AG09309 (cell line): ENCODE measurements at regions not wholly inside any gene's neighbourhood (a gene's known extent, or its start where the extent isn't known, plus 50 kb on each side); places are given as distances from the start of the nearest gene placed in this dataset.

Source experiments
- DNase-seq: peaks from one replicate; pipeline ENCODE4 v3.0.0-alpha.2; 2010; ENCODE audit warnings: low read depth
- H3K4me3 ChIP-seq: 2 replicates; pipeline ENCODE4 v1.5.1; 2011; ENCODE audit warnings: mild to moderate bottlenecking, low read depth, low read length, moderate library complexity; ENCODE audit not compliant: control insufficient read depth
- TF ChIP-seq, protein P1 (sequence below): IDR thresholded peaks from 2 replicates; pipeline ENCODE4 v1.5.1; 2011; ENCODE audit warnings: mild to moderate bottlenecking, low read depth, low read length, inconsistent platforms; ENCODE audit not compliant: insufficient read depth, control insufficient read depth; ENCODE audit errors: missing control alignments

DNA sequence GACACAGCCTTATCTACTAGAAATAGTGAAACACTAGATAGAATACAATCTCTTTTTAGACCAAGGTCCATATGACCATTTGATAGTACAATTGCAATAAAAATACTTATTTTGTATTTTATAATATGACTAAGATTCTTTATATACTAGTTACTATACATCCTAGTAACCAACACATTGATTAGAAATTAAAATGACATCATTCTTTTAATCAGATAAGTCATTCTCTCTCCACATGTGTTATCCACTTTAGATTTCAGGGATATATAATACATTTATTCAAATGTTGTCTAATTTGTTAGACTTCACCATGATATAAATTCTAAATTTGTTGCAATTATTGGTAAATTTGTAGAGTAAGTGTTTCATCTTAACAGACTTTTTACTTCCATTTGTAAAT lies 276.2 kb upstream of the DPH6 start:
- no peak overlapping the region for H3K4me3 ChIP-seq
- TF ChIP-seq, protein P1, sequence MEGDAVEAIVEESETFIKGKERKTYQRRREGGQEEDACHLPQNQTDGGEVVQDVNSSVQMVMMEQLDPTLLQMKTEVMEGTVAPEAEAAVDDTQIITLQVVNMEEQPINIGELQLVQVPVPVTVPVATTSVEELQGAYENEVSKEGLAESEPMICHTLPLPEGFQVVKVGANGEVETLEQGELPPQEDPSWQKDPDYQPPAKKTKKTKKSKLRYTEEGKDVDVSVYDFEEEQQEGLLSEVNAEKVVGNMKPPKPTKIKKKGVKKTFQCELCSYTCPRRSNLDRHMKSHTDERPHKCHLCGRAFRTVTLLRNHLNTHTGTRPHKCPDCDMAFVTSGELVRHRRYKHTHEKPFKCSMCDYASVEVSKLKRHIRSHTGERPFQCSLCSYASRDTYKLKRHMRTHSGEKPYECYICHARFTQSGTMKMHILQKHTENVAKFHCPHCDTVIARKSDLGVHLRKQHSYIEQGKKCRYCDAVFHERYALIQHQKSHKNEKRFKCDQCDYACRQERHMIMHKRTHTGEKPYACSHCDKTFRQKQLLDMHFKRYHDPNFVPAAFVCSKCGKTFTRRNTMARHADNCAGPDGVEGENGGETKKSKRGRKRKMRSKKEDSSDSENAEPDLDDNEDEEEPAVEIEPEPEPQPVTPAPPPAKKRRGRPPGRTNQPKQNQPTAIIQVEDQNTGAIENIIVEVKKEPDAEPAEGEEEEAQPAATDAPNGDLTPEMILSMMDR, result no peak
- no peak for DNase-seq

DNA sequence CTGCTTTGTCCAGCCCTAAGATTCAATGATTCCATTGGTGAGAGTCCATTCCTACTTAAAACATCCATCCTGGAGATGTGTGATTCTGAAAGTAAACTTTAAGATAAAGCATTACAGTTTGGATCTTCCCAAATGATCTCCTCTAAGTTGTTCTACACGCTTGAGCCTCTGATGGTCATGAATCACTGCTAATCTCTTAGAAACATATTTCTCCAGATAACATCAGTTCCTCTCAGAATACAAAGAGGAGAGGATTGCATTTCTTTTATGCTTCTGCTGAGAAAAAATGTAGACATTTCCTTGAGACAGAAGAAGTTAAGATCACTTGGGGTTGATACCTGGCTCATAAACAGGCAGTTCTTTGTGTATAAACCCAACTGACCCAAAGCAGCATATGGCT lies 281.2 kb upstream of the DPH6 start:
- TF ChIP-seq, protein P1, result no peak
- no peak overlapping the region for H3K4me3 ChIP-seq
- DNase-seq, result no peak

DNA sequence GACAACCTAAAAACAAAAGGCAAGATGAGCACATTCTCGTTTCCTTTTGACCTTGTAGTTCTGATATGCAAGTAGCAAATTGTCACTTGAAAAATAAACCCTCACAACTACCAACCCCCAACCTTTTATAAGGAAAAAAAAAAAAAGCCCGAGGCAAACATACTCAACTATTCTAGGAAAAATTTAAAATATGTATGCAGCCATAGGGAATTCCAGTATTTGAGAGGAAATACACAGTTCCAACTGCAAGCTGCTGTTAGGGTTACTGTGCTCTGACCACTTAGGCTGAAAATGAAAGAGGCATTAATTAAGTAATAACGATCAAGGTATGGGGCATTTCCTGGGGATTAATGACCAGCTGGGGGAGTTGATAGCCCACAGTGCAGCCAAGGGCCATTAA lies 281.9 kb upstream of the DPH6 start:
- TF ChIP-seq, protein P1, result no peak
- DNase-seq, result no peak
- H3K4me3 ChIP-seq, result no peak overlapping the region

DNA sequence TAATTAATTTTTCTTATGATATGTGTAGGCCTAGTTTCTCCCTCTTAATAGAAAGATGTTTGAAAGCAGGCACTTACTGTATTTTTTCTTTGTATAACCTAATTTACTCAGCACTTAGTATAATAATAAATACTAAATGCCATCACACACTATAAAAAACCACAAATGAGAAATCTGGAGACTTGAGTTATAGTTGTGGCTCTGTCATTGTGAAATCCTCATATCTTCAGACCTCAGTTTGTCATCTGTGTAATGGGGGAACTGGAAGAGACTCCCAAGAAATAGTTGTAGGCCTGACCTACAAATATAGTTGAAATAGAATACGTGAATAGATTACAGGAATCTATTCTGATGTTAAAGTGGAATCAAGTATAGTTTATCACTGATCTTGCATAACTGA lies 287.6 kb upstream of the DPH6 start:
- H3K4me3 ChIP-seq, result no peak overlapping the region
- TF ChIP-seq, protein P1, result no peak
- no peak for DNase-seq

DNA sequence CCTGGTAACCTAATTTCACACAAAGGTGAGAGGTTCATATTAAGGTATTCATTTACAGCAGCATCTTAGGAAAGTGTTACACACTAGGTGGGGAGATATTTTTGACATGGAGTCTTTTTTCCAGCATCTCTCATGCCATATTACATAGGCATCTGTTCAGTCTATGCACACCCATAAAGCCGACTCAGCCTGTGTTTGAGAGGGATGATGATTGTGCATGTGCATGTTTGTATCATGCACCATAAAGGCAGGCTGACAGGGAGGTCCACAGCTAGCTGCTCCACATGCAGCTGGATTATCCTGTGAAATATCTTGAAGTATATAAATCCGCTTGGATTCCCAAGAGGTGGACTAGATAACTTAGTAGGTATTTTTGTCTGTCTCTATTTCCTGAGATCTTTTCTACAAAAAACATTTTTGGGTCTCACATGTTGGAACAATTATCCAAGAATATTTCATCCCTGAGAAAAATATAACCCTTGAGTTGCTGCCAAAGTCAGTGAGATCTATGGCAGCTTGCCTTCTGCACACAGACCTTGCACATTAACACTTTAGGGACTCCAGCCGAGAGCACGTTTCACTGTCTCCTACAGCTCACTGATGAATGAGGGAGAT lies 288.4 kb upstream of the DPH6 start:
- no peak for DNase-seq
- TF ChIP-seq, protein P1, result no peak

DNA sequence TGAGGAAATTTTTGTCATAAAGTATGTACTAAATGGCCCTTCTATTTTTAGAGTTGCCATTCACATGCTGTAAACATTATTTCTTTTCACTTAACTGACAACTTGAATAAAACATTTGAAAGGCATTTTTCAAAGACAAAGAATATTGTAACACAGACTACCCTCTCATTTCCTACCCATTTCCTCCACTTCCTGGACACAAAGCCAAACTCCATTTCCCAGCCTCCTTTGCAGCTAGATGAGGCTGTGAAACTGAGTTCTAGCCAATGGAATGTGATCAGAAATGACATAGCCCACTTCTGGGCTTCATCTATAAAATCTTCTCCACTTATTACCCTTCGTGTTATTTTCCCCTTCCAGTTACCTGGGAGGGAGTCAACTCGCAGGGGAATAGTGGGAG lies 288.9 kb upstream of the DPH6 start:
- no peak for DNase-seq
- TF ChIP-seq, protein P1, result no peak
- no peak overlapping the region for H3K4me3 ChIP-seq

More for the DNA sequence above, 288.4 kb upstream of the DPH6 start:
- no peak overlapping the region for H3K4me3 ChIP-seq
